ENCODE measurements at regions not wholly inside any gene's neighbourhood (a gene's known extent, or its start where the extent isn't known, plus 50 kb on each side); places are given as distances from the start of the nearest gene placed in this dataset.

- 90% methylated on average over 4 of the region's 4 CpGs for WGBS
- DNase-seq (ENCODE audit: extremely low spot score) = no peak
- no peak overlapping the region for H3K4me3 ChIP-seq
- intact Hi-C loops (cut with DNase I) = no loop called here
- no peak overlapping the region for H3K27ac ChIP-seq (replicated peaks in 1 of 4)
- no peaks in the 10 kb centered on the region for H3K4me1 ChIP-seq
- H3K36me3 ChIP-seq = no peaks in the 10 kb centered on the region
- no peaks in the 10 kb centered on the region for H3K9me3 ChIP-seq
- no peak for TF ChIP-seq POLR2A (IDR thresholded peaks at IDR 0.05; ENCODE audit: low read depth)
- no peak for TF ChIP-seq POLR2AphosphoS5 (IDR thresholded peaks at IDR 0.05)
- no peak for TF ChIP-seq EP300 (IDR thresholded peaks at IDR 0.05)
- no peak for TF ChIP-seq CTCF (IDR thresholded peaks at IDR 0.05)
- no peaks in the 10 kb centered on the region for H3K27me3 ChIP-seq
Measured at GRCh38 chr3:25144430-25144829, 283.6 kb upstream of the RARB start.

GRCh38 chr3:25145176-25145575, 282.9 kb upstream of the RARB start:
- 83% methylated on average over 1 of the region's 1 CpG for WGBS

GRCh38 chr3:25150199-25150598, 277.9 kb upstream of the RARB start:
- no peaks in the 10 kb centered on the region for H3K9me3 ChIP-seq
- intact Hi-C loops (cut with DNase I) = loop anchor here (10.0 kb wide), 1 partner anchor 445 kb away; no protein-coding TSS in a partner anchor
- WGBS = 67% methylated on average over 1 of the region's 1 CpG
- DNase-seq (ENCODE audit: extremely low spot score) = no peak
- H3K4me1 ChIP-seq = peaks cover 10 to 34% (median 25%) of the 10 kb centered on the region in 4 donors
- TF ChIP-seq POLR2A (IDR thresholded peaks at IDR 0.05; ENCODE audit: low read depth) = no peak
- TF ChIP-seq EP300 (IDR thresholded peaks at IDR 0.05) = no peak
- no peak for TF ChIP-seq POLR2AphosphoS5 (IDR thresholded peaks at IDR 0.05)
- TF ChIP-seq CTCF (IDR thresholded peaks at IDR 0.05) = no peak
- no peaks in the 10 kb centered on the region for H3K27me3 ChIP-seq
- no peaks in the 10 kb centered on the region for H3K36me3 ChIP-seq
- peak overlapping the region in 2 of 4 donors; percentile 7 to 66 for H3K27ac ChIP-seq (replicated peaks in 1 of 4)
- no peak overlapping the region for H3K4me3 ChIP-seq

More at GRCh38 chr3:25145176-25145575, 282.9 kb upstream of the RARB start:
- no peak overlapping the region for H3K27ac ChIP-seq (replicated peaks in 1 of 4)
- no peaks in the 10 kb centered on the region for H3K9me3 ChIP-seq
- DNase-seq (ENCODE audit: extremely low spot score) = no peak
- intact Hi-C loops (cut with DNase I) = no loop called here
- no peaks in the 10 kb centered on the region for H3K36me3 ChIP-seq
- no peaks in the 10 kb centered on the region for H3K27me3 ChIP-seq
- no peak for TF ChIP-seq POLR2A (IDR thresholded peaks at IDR 0.05; ENCODE audit: low read depth)
- no peak for TF ChIP-seq POLR2AphosphoS5 (IDR thresholded peaks at IDR 0.05)
- no peak for TF ChIP-seq CTCF (IDR thresholded peaks at IDR 0.05)
- no peak for TF ChIP-seq EP300 (IDR thresholded peaks at IDR 0.05)
- no peak overlapping the region for H3K4me3 ChIP-seq
- H3K4me1 ChIP-seq = peaks cover 0 to 5% (median 1%) of the 10 kb centered on the region in 4 donors

GRCh38 chr3:25151281-25151902, 276.7 kb upstream of the RARB start:
- Histone ChIP-seq H3K9me3 (no peaks in the 10 kb centered on the region), H3K4me3 (peak overlapping the region; percentile 37 to 51 (median 49)), H3K36me3 (no peaks in the 10 kb centered on the region), H3K27me3 (no peaks in the 10 kb centered on the region), H3K27ac (replicated peaks in 1 of 4) (peak overlapping the region; percentile 66 to 78 (median 70)), H3K4me1 (peaks cover 10 to 45% (median 36%) of the 10 kb centered on the region in 4 donors)
- intact Hi-C loops (cut with DNase I) = loop anchor here (10.0 kb wide), 1 partner anchor 443 kb away; no protein-coding TSS in a partner anchor
- TF ChIP-seq POLR2AphosphoS5 (IDR thresholded peaks at IDR 0.05) = peak in 1 of 2 donors; percentile 54
- TF ChIP-seq POLR2A (IDR thresholded peaks at IDR 0.05; ENCODE audit: low read depth) = no peak
- TF ChIP-seq EP300 (IDR thresholded peaks at IDR 0.05) = no peak
- whole genome bisulfite sequencing = 22% methylated on average over 10 of the region's 10 CpGs
- no peak for DNase-seq (ENCODE audit: extremely low spot score)

GRCh38 chr3:25151903-25152295, 276.2 kb upstream of the RARB start:
- H3K27me3 ChIP-seq = no peaks in the 10 kb centered on the region
- intact Hi-C loops (cut with DNase I) = loop anchor here (10.0 kb wide), 1 partner anchor 443 kb away; no protein-coding TSS in a partner anchor
- H3K9me3 ChIP-seq = no peaks in the 10 kb centered on the region
- H3K4me1 ChIP-seq = peaks cover 10 to 50% (median 41%) of the 10 kb centered on the region in 4 donors
- TF ChIP-seq POLR2A (IDR thresholded peaks at IDR 0.05; ENCODE audit: low read depth) = no peak
- no peak for TF ChIP-seq POLR2AphosphoS5 (IDR thresholded peaks at IDR 0.05)
- TF ChIP-seq EP300 (IDR thresholded peaks at IDR 0.05) = no peak
- no peaks in the 10 kb centered on the region for H3K36me3 ChIP-seq
- H3K4me3 ChIP-seq = peak overlapping the region; percentile 37 to 51 (median 49)
- 11% methylated on average over 3 of the region's 3 CpGs for WGBS
- peak overlapping the region; percentile 66 to 78 (median 70) for H3K27ac ChIP-seq (replicated peaks in 1 of 4)
- DNase-seq (ENCODE audit: extremely low spot score) = no peak

All from esophagus muscularis mucosa (tissue), 4 donors.